ENCODE measurements at regions not wholly inside any gene's neighbourhood (a gene's known extent, or its start where the extent isn't known, plus 50 kb on each side); places are given as distances from the start of the nearest gene placed in this dataset.

GRCh38 chr3:70516076-70516475, 203.6 kb upstream of the MDFIC2 start:
- TF ChIP-seq BHLHE40 (IDR thresholded peaks at IDR 0.05; ENCODE audit: low read length) (no peak), MAZ (CRISPR knock-in tag; conservative IDR thresholded peaks at IDR 0.05 in 1 of 2, IDR thresholded peaks at IDR 0.05 in 1 of 2) (no peak), ZFP1 (CRISPR knock-in tag; IDR thresholded peaks at IDR 0.05) (no peak), CTCF (IDR thresholded peaks at IDR 0.05 in 2 of 3, conservative IDR thresholded peaks at IDR 0.05 in 1 of 3; ENCODE audit: insufficient read depth in 2 of 3, low read depth in 1 of 3, low read length in 3 of 3) (no peak), FOXJ3 (CRISPR knock-in tag; IDR thresholded peaks at IDR 0.05) (no peak), SRF (CRISPR knock-in tag; IDR thresholded peaks at IDR 0.05) (no peak), ZEB2 (IDR thresholded peaks at IDR 0.05) (no peak)
- TF ChIP-seq, protein P1, sequence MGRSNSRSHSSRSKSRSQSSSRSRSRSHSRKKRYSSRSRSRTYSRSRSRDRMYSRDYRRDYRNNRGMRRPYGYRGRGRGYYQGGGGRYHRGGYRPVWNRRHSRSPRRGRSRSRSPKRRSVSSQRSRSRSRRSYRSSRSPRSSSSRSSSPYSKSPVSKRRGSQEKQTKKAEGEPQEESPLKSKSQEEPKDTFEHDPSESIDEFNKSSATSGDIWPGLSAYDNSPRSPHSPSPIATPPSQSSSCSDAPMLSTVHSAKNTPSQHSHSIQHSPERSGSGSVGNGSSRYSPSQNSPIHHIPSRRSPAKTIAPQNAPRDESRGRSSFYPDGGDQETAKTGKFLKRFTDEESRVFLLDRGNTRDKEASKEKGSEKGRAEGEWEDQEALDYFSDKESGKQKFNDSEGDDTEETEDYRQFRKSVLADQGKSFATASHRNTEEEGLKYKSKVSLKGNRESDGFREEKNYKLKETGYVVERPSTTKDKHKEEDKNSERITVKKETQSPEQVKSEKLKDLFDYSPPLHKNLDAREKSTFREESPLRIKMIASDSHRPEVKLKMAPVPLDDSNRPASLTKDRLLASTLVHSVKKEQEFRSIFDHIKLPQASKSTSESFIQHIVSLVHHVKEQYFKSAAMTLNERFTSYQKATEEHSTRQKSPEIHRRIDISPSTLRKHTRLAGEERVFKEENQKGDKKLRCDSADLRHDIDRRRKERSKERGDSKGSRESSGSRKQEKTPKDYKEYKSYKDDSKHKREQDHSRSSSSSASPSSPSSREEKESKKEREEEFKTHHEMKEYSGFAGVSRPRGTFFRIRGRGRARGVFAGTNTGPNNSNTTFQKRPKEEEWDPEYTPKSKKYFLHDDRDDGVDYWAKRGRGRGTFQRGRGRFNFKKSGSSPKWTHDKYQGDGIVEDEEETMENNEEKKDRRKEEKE (IDR thresholded peaks at IDR 0.05; ENCODE audit: borderline replicate concordance in 1 of 2, control insufficient read depth in 1 of 2, low read depth in 2 of 2, low read length in 1 of 2), result no peak
